Lower leg skin (tissue), 4 donors: ENCODE measurements at regions not wholly inside any gene's neighbourhood (a gene's known extent, or its start where the extent isn't known, plus 50 kb on each side); places are given as distances from the start of the nearest gene placed in this dataset.

Source experiments
- DNase-seq, 2 donors: peaks; one replicate each; pipeline ENCODE4 v3.0.0-alpha.2; 2019; ENCODE audit warnings: low spot score in 2 of 2
- H3K4me3 ChIP-seq: fragments of 200-600 bp; sonication (generic); 2 replicates; pipeline ENCODE4 v1.5.1; 2017; ENCODE audit warnings: mild to moderate bottlenecking, low read depth; ENCODE audit not compliant: poor library complexity, severe bottlenecking
- POLR2A ChIP-seq, 2 donors: fragments of 450-650 bp; IDR thresholded peaks; one replicate each; pipeline ENCODE4 v1.6.1; 2016 to 2017; ENCODE audit warnings: antibody characterized with exemption in 2 of 2, mild to moderate bottlenecking in 1 of 2, moderate library complexity in 1 of 2
- WGBS, 2 donors: methylation state at CpG; one replicate each; pipeline ENCODE4 v1.1.5; 2018; 5-methylcytosine and 5-hydroxymethylcytosine counted together
- intact Hi-C: fragments of 100-400 bp; cut with DNase I; formaldehyde crosslinking; loops from one replicate; pipeline ENCODE4 v1.15.0; 2023; ENCODE audit warnings: low total_unique reads
- TF ChIP-seq, protein P1 (sequence below), 3 donors: fragments of 450-650 bp; IDR thresholded peaks; one replicate each; pipeline ENCODE4 v1.5.1; 2016; ENCODE audit warnings: antibody characterized with exemption in 3 of 3, mild to moderate bottlenecking in 3 of 3, moderate library complexity in 2 of 3

GRCh38 chr13:28597641-28598040 is 61.3 kb upstream of the POMP start:
- no peak for DNase-seq
- H3K4me3 ChIP-seq = no peak overlapping the region
- TF ChIP-seq POLR2A (IDR thresholded peaks at IDR 0.05) = no peak
- TF ChIP-seq, protein P1, sequence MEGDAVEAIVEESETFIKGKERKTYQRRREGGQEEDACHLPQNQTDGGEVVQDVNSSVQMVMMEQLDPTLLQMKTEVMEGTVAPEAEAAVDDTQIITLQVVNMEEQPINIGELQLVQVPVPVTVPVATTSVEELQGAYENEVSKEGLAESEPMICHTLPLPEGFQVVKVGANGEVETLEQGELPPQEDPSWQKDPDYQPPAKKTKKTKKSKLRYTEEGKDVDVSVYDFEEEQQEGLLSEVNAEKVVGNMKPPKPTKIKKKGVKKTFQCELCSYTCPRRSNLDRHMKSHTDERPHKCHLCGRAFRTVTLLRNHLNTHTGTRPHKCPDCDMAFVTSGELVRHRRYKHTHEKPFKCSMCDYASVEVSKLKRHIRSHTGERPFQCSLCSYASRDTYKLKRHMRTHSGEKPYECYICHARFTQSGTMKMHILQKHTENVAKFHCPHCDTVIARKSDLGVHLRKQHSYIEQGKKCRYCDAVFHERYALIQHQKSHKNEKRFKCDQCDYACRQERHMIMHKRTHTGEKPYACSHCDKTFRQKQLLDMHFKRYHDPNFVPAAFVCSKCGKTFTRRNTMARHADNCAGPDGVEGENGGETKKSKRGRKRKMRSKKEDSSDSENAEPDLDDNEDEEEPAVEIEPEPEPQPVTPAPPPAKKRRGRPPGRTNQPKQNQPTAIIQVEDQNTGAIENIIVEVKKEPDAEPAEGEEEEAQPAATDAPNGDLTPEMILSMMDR (IDR thresholded peaks at IDR 0.05) = no peak
- intact Hi-C loops = no loop called here
- 54 to 61% methylated on average over 3 of the region's 3 CpGs for WGBS, 2 donors

GRCh38 chr13:28590461-28590860 is 68.5 kb upstream of the POMP start:
- DNase-seq = no peak
- no peak overlapping the region for H3K4me3 ChIP-seq
- 91 to 92% methylated on average over 12 of the region's 12 CpGs for WGBS, 2 donors
- intact Hi-C loops = no loop called here
- TF ChIP-seq POLR2A (IDR thresholded peaks at IDR 0.05) = no peak
- TF ChIP-seq, protein P1 (IDR thresholded peaks at IDR 0.05) = no peak

DNA sequence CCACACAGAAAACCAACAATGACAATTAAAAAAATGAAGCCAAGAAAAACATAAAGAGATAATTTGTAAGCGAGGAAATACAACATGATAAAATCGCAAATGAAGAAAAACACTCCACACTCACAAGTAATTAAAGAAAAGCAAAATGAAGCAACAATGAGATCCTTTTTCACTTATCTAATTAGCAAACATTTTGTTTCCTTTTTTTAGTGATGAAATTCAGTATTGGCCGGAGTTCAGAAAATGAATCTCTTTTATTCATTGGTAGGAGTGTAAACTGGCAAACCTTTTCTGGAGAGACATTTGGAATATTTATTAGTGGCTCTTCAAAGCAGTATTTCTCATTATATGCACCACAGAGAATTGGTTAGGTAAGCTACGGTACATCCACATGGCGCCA is 70.6 kb upstream of the POMP start:
- intact Hi-C loops = no loop called here
- no peak for DNase-seq
- no peak for TF ChIP-seq POLR2A (IDR thresholded peaks at IDR 0.05)
- 63 to 90% methylated on average over 5 of the region's 5 CpGs for WGBS, 2 donors
- no peak overlapping the region for H3K4me3 ChIP-seq

- no peak for TF ChIP-seq POLR2A (IDR thresholded peaks at IDR 0.05)
- TF ChIP-seq, protein P1 (IDR thresholded peaks at IDR 0.05) = no peak
- WGBS, 2 donors = 60 to 100% methylated on average over 2 of the region's 2 CpGs
- intact Hi-C loops = no loop called here
- H3K4me3 ChIP-seq = no peak overlapping the region
- DNase-seq = no peak
Observed at GRCh38 chr13:28587174-28587540, 71.8 kb upstream of the POMP start.

DNA sequence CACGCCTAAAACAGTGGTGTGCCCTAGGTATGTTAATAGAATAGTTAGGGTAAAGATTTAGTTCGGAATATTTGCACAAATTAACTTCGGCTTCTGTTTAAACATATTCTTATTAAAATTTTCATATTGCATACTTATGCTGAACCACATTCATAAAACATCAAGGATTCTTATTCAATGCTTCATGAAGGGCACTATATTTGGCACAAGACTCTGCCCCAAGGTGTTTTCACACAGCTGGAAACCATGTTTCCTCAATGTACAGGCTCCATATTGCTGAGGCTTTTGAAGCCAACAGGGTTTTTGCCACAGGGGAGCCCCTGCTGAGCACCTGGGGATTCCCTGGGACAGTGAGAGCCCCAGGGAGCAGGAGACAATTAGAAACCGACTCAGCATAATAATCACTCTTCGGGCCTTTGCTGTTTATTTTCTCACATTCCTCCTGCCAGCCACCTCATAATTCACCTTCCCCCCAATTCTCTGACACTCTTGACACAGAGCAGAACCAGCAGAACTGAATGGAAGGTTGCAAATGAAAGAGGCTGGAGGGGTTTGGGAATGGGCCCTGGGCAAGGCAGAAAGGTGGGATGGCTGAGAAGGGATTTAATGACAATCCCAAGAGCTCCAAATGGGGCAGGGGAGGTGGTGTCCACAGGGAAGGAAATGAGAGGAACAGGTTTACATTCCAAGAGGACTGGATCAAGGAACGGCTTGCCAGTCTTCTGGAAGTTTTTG is 72.3 kb upstream of the POMP start:
- no peak for TF ChIP-seq POLR2A (IDR thresholded peaks at IDR 0.05)
- TF ChIP-seq, protein P1 (IDR thresholded peaks at IDR 0.05) = no peak
- intact Hi-C loops = no loop called here
- 60 to 70% methylated on average over 6 of the region's 6 CpGs for WGBS, 2 donors

DNA sequence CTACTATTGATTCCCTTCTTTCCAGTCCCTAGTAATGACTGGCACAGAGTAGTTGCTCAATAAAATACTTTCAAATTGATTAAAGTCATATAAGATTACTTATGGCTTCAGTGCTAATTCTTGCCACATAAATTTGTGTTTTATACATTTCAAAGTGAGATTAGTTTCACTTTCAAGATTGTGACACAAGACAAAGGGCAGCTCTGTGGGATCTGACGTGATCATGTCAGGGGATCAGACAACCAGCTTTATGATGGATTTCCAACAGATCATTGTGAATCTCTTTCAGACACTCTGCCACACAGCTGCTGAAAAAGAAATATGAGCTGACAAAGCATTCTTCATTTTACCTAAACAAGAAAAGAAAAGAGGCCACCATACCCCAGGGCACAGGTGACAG is 73.4 kb upstream of the POMP start:
- no peak for DNase-seq
- intact Hi-C loops = no loop called here
- no peak overlapping the region for H3K4me3 ChIP-seq
- 77 to 83% methylated on average over 1 of the region's 1 CpG for WGBS, 2 donors
- TF ChIP-seq, protein P1 (IDR thresholded peaks at IDR 0.05) = no peak
- TF ChIP-seq POLR2A (IDR thresholded peaks at IDR 0.05) = no peak

More for the DNA sequence above, 72.3 kb upstream of the POMP start:
- no peak overlapping the region for H3K4me3 ChIP-seq
- no peak for DNase-seq
